Right renal pelvis (tissue), 4 donors: ENCODE measurements at regions not wholly inside any gene's neighbourhood (a gene's known extent, or its start where the extent isn't known, plus 50 kb on each side); places are given as distances from the start of the nearest gene placed in this dataset.
"Not testable (repeated sequence)": the region's sequence is repeated elsewhere in the genome, so short reads cannot be mapped to it uniquely, and the experiment has no call there.

Experiments used
- DNase-seq, 4 donors: peaks; one replicate each; pipeline ENCODE4 v3.0.0-alpha.2; 2013; ENCODE audit warnings: low read depth in 4 of 4, low spot score in 3 of 4, missing footprints in 1 of 4

GRCh38 chr7:53237344-53237913, 202.0 kb downstream of the POM121L12 start:
- DNase-seq: no peak

GRCh38 chr7:53238021-53238605, 202.7 kb downstream of the POM121L12 start:
- no peak for DNase-seq

- not testable (repeated sequence) for DNase-seq
Measured at GRCh38 chr7:53239151-53239550, 203.7 kb downstream of the POM121L12 start.

GRCh38 chr7:53245721-53246120, 210.3 kb downstream of the POM121L12 start:
- DNase-seq: no peak

GRCh38 chr7:53246957-53247356, 211.5 kb downstream of the POM121L12 start:
- DNase-seq: no peak

GRCh38 chr7:53252539-53252938, 217.1 kb downstream of the POM121L12 start:
- no peak for DNase-seq

GRCh38 chr7:53272081-53272480, 236.6 kb downstream of the POM121L12 start:
- DNase-seq: no peak

- DNase-seq: no peak
Measured at GRCh38 chr7:53281312-53281711, 245.9 kb downstream of the POM121L12 start.

- no peak for DNase-seq
Measured at GRCh38 chr7:53292341-53292740, 256.9 kb downstream of the POM121L12 start.

GRCh38 chr7:53302496-53303246, 267.2 kb downstream of the POM121L12 start:
- DNase-seq: no peak

- no peak for DNase-seq
Measured at GRCh38 chr7:53303781-53304180, 268.3 kb downstream of the POM121L12 start.

GRCh38 chr7:53306846-53307245, 271.4 kb downstream of the POM121L12 start:
- DNase-seq: no peak

GRCh38 chr7:53311205-53311604, 275.8 kb downstream of the POM121L12 start:
- DNase-seq: no peak

GRCh38 chr7:53315981-53316380, 280.5 kb downstream of the POM121L12 start:
- peak in 2 of 4 donors; percentile 10 to 16 for DNase-seq

- no peak for DNase-seq
Measured at GRCh38 chr7:53318566-53318965, 283.1 kb downstream of the POM121L12 start.

- DNase-seq: no peak
Measured at GRCh38 chr7:53325061-53325460, 289.6 kb downstream of the POM121L12 start.

- peak in 1 of 4 donors; percentile 2 for DNase-seq
Measured at GRCh38 chr7:53326634-53327033, 291.2 kb downstream of the POM121L12 start.

GRCh38 chr7:53336105-53336668, 300.8 kb downstream of the POM121L12 start:
- no peak for DNase-seq

- DNase-seq: no peak
Measured at GRCh38 chr7:53340220-53340619, 304.8 kb downstream of the POM121L12 start.

- peak in 1 of 4 donors; percentile 5 for DNase-seq
Measured at GRCh38 chr7:53350241-53350640, 314.8 kb downstream of the POM121L12 start.

GRCh38 chr7:53351681-53352080, 316.2 kb downstream of the POM121L12 start:
- no peak for DNase-seq

GRCh38 chr7:53358269-53358668, 322.8 kb downstream of the POM121L12 start:
- no peak for DNase-seq
